SK-N-SH treated with all-trans-retinoic acid at 6 μM for 48 hours (cell line): ENCODE measurements at regions not wholly inside any gene's neighbourhood (a gene's known extent, or its start where the extent isn't known, plus 50 kb on each side); places are given as distances from the start of the nearest gene placed in this dataset.

Experiments
- ATAC-seq: fragments of 200-7000 bp; cut with Tn5 transposase; 3 replicates; pipeline ENCODE4 v1.9.1; 2020; ENCODE audit warnings: mild to moderate bottlenecking, moderate library complexity
- ARNTL ChIP-seq: fragments of 450-650 bp; formaldehyde crosslinking; IDR thresholded peaks from 2 replicates; pipeline ENCODE4 v1.5.0; 2020; ENCODE audit warnings: low read depth, mild to moderate bottlenecking, moderate library complexity, borderline replicate concordance
- ESRRG ChIP-seq: fragments of 250-450 bp; sonication (Bioruptor Pico); IDR thresholded peaks from 2 replicates; pipeline ENCODE4 v1.6.1; 2021; ENCODE audit warnings: mild to moderate bottlenecking
- GLIS3 ChIP-seq: fragments of 250-450 bp; sonication (Bioruptor Pico); IDR thresholded peaks from 2 replicates; pipeline ENCODE4 v1.5.0; 2020; ENCODE audit warnings: mild to moderate bottlenecking, moderate library complexity
- ISL1 ChIP-seq: fragments of 250-450 bp; sonication (Bioruptor Pico); IDR thresholded peaks from 2 replicates; pipeline ENCODE4 v2.1.2; 2022; ENCODE audit warnings: mild to moderate bottlenecking, moderate library complexity
- PPARA ChIP-seq: fragments of 250-450 bp; sonication (Bioruptor Pico); IDR thresholded peaks from 2 replicates; pipeline ENCODE4 v1.5.0; 2020; ENCODE audit warnings: mild to moderate bottlenecking, borderline replicate concordance
- RARB ChIP-seq: fragments of 250-450 bp; sonication (Bioruptor Pico); IDR thresholded peaks from 2 replicates; pipeline ENCODE4 v1.8.0; 2021; ENCODE audit warnings: mild to moderate bottlenecking, moderate library complexity
- SNAI2 ChIP-seq: fragments of 250-450 bp; sonication (Bioruptor Pico); IDR thresholded peaks from 2 replicates; pipeline ENCODE4 v1.5.0; 2020; ENCODE audit warnings: mild to moderate bottlenecking, moderate library complexity
- TCF4 ChIP-seq: fragments of 250-450 bp; sonication (Bioruptor Pico); IDR thresholded peaks from 2 replicates; pipeline ENCODE4 v1.8.0; 2021; ENCODE audit warnings: mild to moderate bottlenecking, moderate library complexity, borderline replicate concordance
- TOX ChIP-seq: fragments of 250-450 bp; sonication (Bioruptor Pico); IDR thresholded peaks from 2 replicates; pipeline ENCODE4 v1.8.0; 2021; ENCODE audit warnings: mild to moderate bottlenecking, moderate library complexity, borderline replicate concordance
- ZC3H10 ChIP-seq: fragments of 250-450 bp; sonication (Bioruptor Pico); IDR thresholded peaks from 2 replicates; pipeline ENCODE4 v1.5.1; 2021; ENCODE audit warnings: mild to moderate bottlenecking, moderate library complexity
- ZFP3 ChIP-seq: fragments of 250-450 bp; sonication (Bioruptor Pico); IDR thresholded peaks from 2 replicates; pipeline ENCODE4 v1.5.0; 2020; ENCODE audit warnings: mild to moderate bottlenecking, moderate library complexity
- ZFP30 ChIP-seq: fragments of 450-650 bp; formaldehyde crosslinking; IDR thresholded peaks from 2 replicates; pipeline ENCODE4 v1.5.0; 2022; ENCODE audit warnings: mild to moderate bottlenecking, moderate library complexity
- ZNF565 ChIP-seq: fragments of 450-650 bp; formaldehyde crosslinking; conservative IDR thresholded peaks from 2 replicates; pipeline ENCODE4 v1.5.0; 2020; ENCODE audit warnings: low read depth, mild to moderate bottlenecking, moderate library complexity
- ZNF8 ChIP-seq: fragments of 450-650 bp; formaldehyde crosslinking; IDR thresholded peaks from 2 replicates; pipeline ENCODE4 v1.5.0; 2020; ENCODE audit warnings: mild to moderate bottlenecking, moderate library complexity
- TF ChIP-seq, protein P1 (sequence below): fragments of 250-450 bp; sonication (Bioruptor Pico); IDR thresholded peaks from 2 replicates; pipeline ENCODE4 v1.5.0; 2020; ENCODE audit warnings: mild to moderate bottlenecking, moderate library complexity
- TF ChIP-seq, protein P2 (sequence below): fragments of 250-450 bp; sonication (Bioruptor Pico); IDR thresholded peaks from 2 replicates; pipeline ENCODE4 v1.5.1; 2020; ENCODE audit warnings: low read depth, mild to moderate bottlenecking, moderate library complexity
- TF ChIP-seq, protein P3 (sequence below): fragments of 250-450 bp; sonication (Bioruptor Pico); IDR thresholded peaks from 2 replicates; pipeline ENCODE4 v1.8.0; 2020; ENCODE audit warnings: mild to moderate bottlenecking, moderate library complexity, borderline replicate concordance
- TF ChIP-seq, protein P4 (sequence below): fragments of 250-450 bp; sonication (Bioruptor Pico); IDR thresholded peaks from 2 replicates; pipeline ENCODE4 v1.5.1; 2021; ENCODE audit warnings: mild to moderate bottlenecking, moderate library complexity

DNA sequence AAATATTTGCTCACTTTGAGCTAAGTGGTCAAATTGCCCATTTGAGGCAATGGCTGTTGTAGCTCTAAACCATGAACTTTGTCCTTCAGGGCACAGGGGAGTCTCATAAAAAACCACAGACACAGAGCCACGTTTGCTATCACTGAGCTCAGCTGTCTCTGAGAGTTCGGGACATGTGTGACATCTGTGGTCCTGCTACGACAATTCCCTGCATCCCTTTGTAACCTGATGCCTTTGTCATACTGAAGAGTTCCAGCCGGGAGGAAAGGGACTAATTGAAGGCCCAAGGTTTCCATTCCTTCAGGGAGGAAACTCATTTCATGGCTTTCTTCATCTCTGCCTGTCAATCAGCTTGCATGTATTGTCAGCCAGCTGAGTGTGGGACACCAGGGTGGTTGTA is 599.4 kb upstream of the CDH5 start:
- ATAC-seq, result no peak

DNA sequence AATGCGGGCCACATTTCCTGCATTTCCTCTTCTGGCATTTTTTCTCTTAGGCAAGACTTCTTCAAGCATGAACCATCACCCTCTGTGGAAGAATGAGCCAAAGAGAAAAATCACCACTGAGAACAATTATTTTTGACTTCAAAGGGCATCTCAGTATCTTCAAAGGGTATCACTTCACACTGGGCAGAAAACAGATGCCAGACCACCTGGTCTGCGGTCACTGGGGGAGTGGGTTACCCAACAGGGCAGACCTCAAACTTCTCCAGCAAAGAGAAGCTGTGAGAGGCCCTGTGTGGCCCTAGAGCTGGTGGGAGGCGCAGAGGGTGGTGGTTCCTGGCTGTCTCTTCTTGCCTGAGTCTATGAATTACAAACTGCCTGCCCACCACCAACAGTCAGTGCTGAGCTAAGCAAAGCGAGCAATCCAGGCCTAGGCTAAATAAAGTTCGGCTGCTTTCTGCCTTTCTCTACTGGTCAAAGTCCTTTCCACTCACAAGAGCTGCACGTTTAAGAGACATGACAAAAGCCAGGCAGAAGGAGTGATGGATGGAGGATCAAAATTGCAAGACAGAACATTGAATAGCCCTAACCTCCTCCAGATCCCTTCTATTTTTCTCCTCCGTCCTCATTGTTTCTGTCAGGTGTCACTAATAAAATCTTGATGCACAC is 602.7 kb upstream of the CDH5 start:
- no peak for TF ChIP-seq GLIS3 (CRISPR knock-in tag)
- no peak for TF ChIP-seq TCF4
- ATAC-seq, result no peak

More for the DNA sequence above, 599.4 kb upstream of the CDH5 start:
- TF ChIP-seq, protein P1, sequence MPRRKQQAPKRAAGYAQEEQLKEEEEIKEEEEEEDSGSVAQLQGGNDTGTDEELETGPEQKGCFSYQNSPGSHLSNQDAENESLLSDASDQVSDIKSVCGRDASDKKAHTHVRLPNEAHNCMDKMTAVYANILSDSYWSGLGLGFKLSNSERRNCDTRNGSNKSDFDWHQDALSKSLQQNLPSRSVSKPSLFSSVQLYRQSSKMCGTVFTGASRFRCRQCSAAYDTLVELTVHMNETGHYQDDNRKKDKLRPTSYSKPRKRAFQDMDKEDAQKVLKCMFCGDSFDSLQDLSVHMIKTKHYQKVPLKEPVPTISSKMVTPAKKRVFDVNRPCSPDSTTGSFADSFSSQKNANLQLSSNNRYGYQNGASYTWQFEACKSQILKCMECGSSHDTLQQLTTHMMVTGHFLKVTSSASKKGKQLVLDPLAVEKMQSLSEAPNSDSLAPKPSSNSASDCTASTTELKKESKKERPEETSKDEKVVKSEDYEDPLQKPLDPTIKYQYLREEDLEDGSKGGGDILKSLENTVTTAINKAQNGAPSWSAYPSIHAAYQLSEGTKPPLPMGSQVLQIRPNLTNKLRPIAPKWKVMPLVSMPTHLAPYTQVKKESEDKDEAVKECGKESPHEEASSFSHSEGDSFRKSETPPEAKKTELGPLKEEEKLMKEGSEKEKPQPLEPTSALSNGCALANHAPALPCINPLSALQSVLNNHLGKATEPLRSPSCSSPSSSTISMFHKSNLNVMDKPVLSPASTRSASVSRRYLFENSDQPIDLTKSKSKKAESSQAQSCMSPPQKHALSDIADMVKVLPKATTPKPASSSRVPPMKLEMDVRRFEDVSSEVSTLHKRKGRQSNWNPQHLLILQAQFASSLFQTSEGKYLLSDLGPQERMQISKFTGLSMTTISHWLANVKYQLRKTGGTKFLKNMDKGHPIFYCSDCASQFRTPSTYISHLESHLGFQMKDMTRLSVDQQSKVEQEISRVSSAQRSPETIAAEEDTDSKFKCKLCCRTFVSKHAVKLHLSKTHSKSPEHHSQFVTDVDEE (CRISPR knock-in tag), result no peak
- TF ChIP-seq TCF4, result no peak
- TF ChIP-seq ZNF8, result no peak
- no peak for TF ChIP-seq ZFP30 (CRISPR knock-in tag)
- no peak for TF ChIP-seq ESRRG (CRISPR knock-in tag)

DNA sequence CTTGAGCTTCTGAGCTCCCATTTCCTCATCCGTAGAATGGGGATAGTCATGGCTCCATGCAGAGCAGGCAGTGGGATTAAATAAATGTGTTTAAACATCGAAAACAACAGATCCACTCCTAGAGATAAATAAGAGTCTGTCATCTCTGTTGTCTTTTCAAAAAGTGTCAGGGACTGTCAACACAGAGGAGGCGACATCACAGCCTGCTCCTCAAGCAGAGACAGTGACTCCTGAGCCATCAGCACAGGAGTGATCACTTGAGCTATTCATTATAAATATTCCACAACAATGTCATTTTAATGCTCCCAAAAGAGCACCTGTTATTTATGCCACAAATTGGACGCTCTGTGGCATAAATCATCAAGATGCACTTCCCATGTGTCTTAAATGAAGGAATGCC is 605.6 kb upstream of the CDH5 start:
- TF ChIP-seq ARNTL (CRISPR knock-in tag) (no peak), RARB (CRISPR knock-in tag) (no peak), SNAI2 (CRISPR knock-in tag) (no peak), TOX (CRISPR knock-in tag) (no peak), TCF4 (no peak), PPARA (CRISPR knock-in tag) (no peak)
- TF ChIP-seq, protein P2, sequence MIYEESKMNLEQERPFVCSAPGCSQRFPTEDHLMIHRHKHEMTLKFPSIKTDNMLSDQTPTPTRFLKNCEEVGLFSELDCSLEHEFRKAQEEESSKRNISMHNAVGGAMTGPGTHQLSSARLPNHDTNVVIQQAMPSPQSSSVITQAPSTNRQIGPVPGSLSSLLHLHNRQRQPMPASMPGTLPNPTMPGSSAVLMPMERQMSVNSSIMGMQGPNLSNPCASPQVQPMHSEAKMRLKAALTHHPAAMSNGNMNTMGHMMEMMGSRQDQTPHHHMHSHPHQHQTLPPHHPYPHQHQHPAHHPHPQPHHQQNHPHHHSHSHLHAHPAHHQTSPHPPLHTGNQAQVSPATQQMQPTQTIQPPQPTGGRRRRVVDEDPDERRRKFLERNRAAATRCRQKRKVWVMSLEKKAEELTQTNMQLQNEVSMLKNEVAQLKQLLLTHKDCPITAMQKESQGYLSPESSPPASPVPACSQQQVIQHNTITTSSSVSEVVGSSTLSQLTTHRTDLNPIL (CRISPR knock-in tag), result no peak
- TF ChIP-seq, protein P3, sequence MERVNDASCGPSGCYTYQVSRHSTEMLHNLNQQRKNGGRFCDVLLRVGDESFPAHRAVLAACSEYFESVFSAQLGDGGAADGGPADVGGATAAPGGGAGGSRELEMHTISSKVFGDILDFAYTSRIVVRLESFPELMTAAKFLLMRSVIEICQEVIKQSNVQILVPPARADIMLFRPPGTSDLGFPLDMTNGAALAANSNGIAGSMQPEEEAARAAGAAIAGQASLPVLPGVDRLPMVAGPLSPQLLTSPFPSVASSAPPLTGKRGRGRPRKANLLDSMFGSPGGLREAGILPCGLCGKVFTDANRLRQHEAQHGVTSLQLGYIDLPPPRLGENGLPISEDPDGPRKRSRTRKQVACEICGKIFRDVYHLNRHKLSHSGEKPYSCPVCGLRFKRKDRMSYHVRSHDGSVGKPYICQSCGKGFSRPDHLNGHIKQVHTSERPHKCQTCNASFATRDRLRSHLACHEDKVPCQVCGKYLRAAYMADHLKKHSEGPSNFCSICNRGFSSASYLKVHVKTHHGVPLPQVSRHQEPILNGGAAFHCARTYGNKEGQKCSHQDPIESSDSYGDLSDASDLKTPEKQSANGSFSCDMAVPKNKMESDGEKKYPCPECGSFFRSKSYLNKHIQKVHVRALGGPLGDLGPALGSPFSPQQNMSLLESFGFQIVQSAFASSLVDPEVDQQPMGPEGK, result no peak
- ATAC-seq, result no peak

DNA sequence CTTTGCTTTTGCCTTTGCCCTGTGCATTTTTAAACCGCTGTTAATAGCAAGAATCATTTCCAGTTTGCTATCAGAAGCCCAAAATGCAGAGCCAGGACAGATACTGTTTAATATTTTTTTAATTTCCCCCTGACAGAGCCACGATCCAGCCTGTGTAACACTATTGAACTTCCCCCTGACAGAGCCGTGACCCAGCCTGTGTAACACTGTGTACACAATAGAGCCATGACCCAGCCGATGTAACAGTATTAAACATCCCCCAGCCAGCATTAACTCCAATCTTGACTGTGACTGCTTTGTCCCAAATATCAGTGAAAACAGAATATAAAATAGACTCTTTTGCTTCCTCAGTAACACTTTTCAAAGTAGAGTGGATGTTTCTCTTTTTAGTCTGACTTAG is 607.9 kb upstream of the CDH5 start:
- ATAC-seq, result no peak
- TF ChIP-seq, protein P4, sequence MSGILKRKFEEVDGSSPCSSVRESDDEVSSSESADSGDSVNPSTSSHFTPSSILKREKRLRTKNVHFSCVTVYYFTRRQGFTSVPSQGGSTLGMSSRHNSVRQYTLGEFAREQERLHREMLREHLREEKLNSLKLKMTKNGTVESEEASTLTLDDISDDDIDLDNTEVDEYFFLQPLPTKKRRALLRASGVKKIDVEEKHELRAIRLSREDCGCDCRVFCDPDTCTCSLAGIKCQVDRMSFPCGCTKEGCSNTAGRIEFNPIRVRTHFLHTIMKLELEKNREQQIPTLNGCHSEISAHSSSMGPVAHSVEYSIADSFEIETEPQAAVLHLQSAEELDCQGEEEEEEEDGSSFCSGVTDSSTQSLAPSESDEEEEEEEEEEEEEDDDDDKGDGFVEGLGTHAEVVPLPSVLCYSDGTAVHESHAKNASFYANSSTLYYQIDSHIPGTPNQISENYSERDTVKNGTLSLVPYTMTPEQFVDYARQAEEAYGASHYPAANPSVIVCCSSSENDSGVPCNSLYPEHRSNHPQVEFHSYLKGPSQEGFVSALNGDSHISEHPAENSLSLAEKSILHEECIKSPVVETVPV (CRISPR knock-in tag), result no peak
- TF ChIP-seq, protein P1 (CRISPR knock-in tag), result no peak
- TF ChIP-seq ZFP3 (no peak), ZNF8 (no peak), ESRRG (CRISPR knock-in tag) (no peak), TCF4 (no peak), ZC3H10 (no peak), ARNTL (CRISPR knock-in tag) (no peak), TOX (CRISPR knock-in tag) (no peak), SNAI2 (CRISPR knock-in tag) (no peak), ZFP30 (CRISPR knock-in tag) (no peak), ISL1 (CRISPR knock-in tag) (no peak), PPARA (CRISPR knock-in tag) (no peak), ZNF565 (no peak)
- TF ChIP-seq, protein P2 (CRISPR knock-in tag), result no peak
